Cardiac muscle cell (in vitro differentiated cells and primary cell): ENCODE measurements at regions not wholly inside any gene's neighbourhood (a gene's known extent, or its start where the extent isn't known, plus 50 kb on each side); places are given as distances from the start of the nearest gene placed in this dataset.

ENCODE experiments used
- DNase-seq, 2 donors: peaks; one replicate each; pipeline versions ENCODE4 v3.0.0 to v3.0.0-alpha.2; 2010 to 2017; ENCODE audit warnings: low read depth in 1 of 2, low spot score in 1 of 2
- H3K27ac ChIP-seq: fragments of 200-600 bp; sonication (generic); 2 replicates; pipeline ENCODE4 v1.5.1; 2016
- H3K27me3 ChIP-seq: fragments of 200-600 bp; sonication (generic); 2 replicates; pipeline ENCODE4 v1.6.0; 2016; ENCODE audit warnings: control low read depth
- H3K36me3 ChIP-seq: fragments of 200-600 bp; sonication (generic); 2 replicates; pipeline ENCODE4 v1.5.1; 2016; ENCODE audit warnings: control low read depth
- H3K4me1 ChIP-seq: fragments of 200-600 bp; sonication (generic); 2 replicates; pipeline ENCODE4 v1.8.1; 2017; ENCODE audit warnings: low read depth, mild to moderate bottlenecking, mixed run types
- H3K4me3 ChIP-seq: fragments of 200-600 bp; sonication (generic); 2 replicates; pipeline ENCODE4 v1.5.1; 2016; ENCODE audit warnings: mild to moderate bottlenecking
- H3K9me3 ChIP-seq: fragments of 200-600 bp; sonication (generic); 2 replicates; pipeline ENCODE4 v1.5.1; 2017; ENCODE audit warnings: low read depth, mild to moderate bottlenecking, control low read depth
- TF ChIP-seq, protein P1 (sequence below): IDR thresholded peaks from 2 replicates; pipeline ENCODE4 v1.5.1; 2012; ENCODE audit warnings: low read depth, mild to moderate bottlenecking, low read length

GRCh38 chr11:112719736-112720525 lies 241.3 kb upstream of the NCAM1 start:
- TF ChIP-seq, protein P1, sequence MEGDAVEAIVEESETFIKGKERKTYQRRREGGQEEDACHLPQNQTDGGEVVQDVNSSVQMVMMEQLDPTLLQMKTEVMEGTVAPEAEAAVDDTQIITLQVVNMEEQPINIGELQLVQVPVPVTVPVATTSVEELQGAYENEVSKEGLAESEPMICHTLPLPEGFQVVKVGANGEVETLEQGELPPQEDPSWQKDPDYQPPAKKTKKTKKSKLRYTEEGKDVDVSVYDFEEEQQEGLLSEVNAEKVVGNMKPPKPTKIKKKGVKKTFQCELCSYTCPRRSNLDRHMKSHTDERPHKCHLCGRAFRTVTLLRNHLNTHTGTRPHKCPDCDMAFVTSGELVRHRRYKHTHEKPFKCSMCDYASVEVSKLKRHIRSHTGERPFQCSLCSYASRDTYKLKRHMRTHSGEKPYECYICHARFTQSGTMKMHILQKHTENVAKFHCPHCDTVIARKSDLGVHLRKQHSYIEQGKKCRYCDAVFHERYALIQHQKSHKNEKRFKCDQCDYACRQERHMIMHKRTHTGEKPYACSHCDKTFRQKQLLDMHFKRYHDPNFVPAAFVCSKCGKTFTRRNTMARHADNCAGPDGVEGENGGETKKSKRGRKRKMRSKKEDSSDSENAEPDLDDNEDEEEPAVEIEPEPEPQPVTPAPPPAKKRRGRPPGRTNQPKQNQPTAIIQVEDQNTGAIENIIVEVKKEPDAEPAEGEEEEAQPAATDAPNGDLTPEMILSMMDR = no peak
- no peak for DNase-seq
- peaks cover 5% of the 10 kb centered on the region for H3K4me1 ChIP-seq
- H3K36me3 ChIP-seq = no peaks in the 10 kb centered on the region
- H3K9me3 ChIP-seq = no peaks in the 10 kb centered on the region
- no peaks in the 10 kb centered on the region for H3K27me3 ChIP-seq
- no peak overlapping the region for H3K4me3 ChIP-seq
- H3K27ac ChIP-seq = no peak overlapping the region

DNA sequence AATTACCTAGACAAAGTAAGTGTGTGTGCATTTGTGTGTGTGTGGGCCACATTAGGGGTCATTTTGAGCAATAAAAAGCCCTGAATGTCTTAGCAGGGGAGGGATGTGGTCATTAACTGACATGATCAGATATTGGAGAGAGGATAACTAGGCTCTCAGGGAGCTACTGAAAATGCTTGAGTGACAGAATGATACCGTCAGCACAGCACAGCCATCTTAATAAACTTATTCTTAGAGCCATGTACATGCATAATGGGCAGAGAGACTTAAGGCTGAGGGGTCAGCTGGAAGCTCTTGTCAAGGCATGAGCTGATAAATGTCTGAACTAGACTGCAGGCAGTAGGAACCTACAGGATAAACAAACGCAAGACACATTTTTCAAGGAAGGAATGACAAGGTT lies 239.1 kb upstream of the NCAM1 start:
- Histone ChIP-seq H3K27me3 (no peaks in the 10 kb centered on the region), H3K9me3 (no peaks in the 10 kb centered on the region), H3K27ac (no peak overlapping the region), H3K4me3 (no peak overlapping the region), H3K36me3 (no peaks in the 10 kb centered on the region), H3K4me1 (peaks cover 5% of the 10 kb centered on the region)
- TF ChIP-seq, protein P1 = no peak
- no peak for DNase-seq

DNA sequence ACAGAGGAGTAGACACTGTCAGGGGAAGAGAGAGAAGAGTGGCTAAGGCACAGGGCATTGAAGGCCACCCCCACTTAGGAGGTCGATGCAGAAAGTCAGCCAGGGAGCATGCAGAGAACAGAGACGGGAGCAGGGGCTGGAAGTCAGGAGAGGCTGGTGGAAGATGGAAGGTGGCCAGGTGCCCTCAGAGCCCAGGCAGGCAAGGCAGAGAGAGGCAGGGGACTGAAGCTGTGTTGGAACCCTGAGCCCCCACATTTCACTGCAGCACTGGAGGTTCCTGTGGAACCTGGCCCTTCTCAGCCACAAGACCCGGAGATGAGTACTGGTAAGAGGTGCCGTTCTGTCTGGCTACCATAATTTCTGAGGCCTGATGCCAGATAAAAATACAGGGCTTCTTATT lies 238.3 kb upstream of the NCAM1 start:
- DNase-seq = no peak
- Histone ChIP-seq H3K4me3 (no peak overlapping the region), H3K36me3 (no peaks in the 10 kb centered on the region), H3K4me1 (peaks cover 5% of the 10 kb centered on the region), H3K27me3 (no peaks in the 10 kb centered on the region), H3K9me3 (no peaks in the 10 kb centered on the region), H3K27ac (no peak overlapping the region)
- TF ChIP-seq, protein P1 = no peak

GRCh38 chr11:112723676-112724495 lies 237.3 kb upstream of the NCAM1 start:
- peaks cover 5% of the 10 kb centered on the region for H3K4me1 ChIP-seq
- DNase-seq = no peak
- no peaks in the 10 kb centered on the region for H3K9me3 ChIP-seq
- TF ChIP-seq, protein P1 = no peak
- H3K36me3 ChIP-seq = no peaks in the 10 kb centered on the region
- no peaks in the 10 kb centered on the region for H3K27me3 ChIP-seq
- no peak overlapping the region for H3K27ac ChIP-seq
- H3K4me3 ChIP-seq = no peak overlapping the region

- TF ChIP-seq, protein P1 = no peak
- DNase-seq = no peak
- H3K4me1 ChIP-seq = peaks cover 5% of the 10 kb centered on the region
- H3K27me3 ChIP-seq = no peaks in the 10 kb centered on the region
- no peak overlapping the region for H3K4me3 ChIP-seq
- no peak overlapping the region for H3K27ac ChIP-seq
- no peaks in the 10 kb centered on the region for H3K36me3 ChIP-seq
- H3K9me3 ChIP-seq = no peaks in the 10 kb centered on the region
Observed at GRCh38 chr11:112724496-112724790, 236.8 kb upstream of the NCAM1 start.
